Superior temporal gyrus (tissue), 1 donor: ENCODE measurements at regions not wholly inside any gene's neighbourhood (a gene's known extent, or its start where the extent isn't known, plus 50 kb on each side); places are given as distances from the start of the nearest gene placed in this dataset.

Experiments used
- DNase-seq: peaks from one replicate; pipeline ENCODE4 v3.0.0-alpha.2; 2016; ENCODE audit errors: extremely low spot score

DNA sequence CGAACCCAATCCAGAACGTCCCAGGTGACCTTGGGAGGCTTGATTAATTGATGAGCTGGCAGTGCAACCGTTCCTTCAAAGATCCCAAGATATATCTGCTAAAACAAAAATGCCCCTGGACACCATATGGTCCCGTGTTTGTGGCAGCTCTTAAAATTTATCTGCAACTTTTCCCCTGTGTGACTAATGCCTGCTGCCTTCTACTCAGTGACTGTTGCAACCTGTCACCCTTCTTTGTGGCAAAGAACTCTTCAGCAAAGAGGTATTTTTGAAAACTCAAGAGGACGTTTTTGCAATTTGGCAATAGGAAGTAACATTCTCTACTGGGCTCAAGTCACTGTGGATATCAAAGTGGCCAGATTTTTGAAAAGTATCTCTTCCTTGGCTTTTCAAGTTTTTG is 75.8 kb upstream of the SOD3 start:
- DNase-seq = no peak

- no peak for DNase-seq
Measured at GRCh38 chr4:24720436-24720835, 74.9 kb upstream of the SOD3 start.

DNA sequence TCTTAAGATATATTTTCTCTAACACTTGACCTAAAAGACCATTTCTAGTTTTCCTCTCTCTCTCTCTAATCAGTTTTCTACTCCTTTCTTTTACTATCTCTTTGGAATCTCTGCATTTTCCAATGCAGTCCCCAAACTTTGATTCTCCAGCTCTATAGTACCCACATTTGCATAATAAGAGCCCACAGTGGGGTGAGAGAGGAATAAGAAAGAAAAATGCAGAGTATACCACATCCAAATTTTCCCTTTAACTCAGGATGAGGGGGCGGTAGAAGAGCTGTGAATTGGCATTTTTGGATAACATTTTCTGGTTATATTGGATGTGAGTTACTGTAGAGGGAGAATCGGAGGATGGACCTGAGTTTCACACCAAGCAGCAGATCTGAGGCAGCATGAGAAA is 74.4 kb upstream of the SOD3 start:
- no peak for DNase-seq

DNA sequence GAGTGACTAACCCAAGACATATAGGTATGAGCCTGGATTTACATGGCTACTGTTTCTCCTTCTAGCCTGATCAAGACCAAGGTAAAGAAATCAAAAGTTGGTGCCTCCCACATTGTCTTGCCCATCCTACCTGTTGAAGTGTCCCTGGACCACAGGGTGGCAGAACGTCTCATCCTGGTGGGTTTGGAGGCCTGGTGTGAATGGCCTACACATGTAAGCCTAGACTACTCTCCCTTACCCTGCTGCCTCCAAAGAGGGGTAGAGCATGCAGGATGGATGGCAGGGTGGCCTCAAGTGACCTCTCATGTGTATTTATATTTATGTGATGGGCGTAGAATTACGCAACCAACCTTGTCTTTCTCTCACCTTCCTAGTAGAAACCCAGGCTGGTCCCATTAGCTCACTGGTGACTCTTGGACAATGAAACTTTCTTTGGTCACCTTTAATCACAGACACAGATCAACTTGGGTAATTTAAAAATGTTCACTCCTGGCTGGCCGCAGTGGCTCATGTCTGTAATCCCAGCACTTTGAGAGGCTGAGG is 73.3 kb upstream of the SOD3 start:
- no peak for DNase-seq

- no peak for DNase-seq
Measured at GRCh38 chr4:24727390-24728224, 67.8 kb upstream of the SOD3 start.

DNA sequence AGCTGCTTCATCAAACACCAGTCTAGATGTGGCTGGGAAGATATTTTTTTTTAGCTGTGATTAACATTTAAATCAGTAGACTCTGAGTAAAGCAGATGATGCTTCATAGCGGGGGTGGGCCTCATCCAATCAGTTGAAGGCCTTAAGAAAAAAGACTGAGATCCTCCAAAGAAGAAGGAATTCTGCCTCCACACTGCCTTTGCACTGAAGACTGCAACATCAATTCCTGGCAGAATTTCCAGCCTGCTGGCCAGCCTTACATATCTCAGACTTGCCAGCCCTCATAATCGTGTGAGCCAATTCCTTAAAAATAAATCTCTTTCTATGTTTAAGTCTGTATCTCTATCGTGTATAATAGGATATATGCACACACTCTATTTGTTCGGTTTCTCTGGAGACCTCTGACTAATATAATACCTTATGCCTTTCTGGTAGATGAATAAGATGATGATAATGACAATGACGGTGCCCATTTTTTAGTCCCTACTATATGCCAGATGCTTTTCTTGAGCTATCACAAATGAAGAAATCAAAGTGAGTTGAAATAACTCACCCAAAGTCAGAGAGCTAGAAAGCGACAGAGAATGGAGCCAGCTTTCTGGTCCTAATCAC is 66.1 kb upstream of the SOD3 start:
- peak; percentile 40 for DNase-seq

- peak; percentile 48 for DNase-seq
Measured at GRCh38 chr4:24730256-24731001, 64.9 kb upstream of the SOD3 start.

GRCh38 chr4:24731448-24731847 is 63.9 kb upstream of the SOD3 start:
- no peak for DNase-seq

- DNase-seq = no peak
Measured at GRCh38 chr4:24734511-24734910, 60.9 kb upstream of the SOD3 start.

GRCh38 chr4:24736066-24736465 is 59.3 kb upstream of the SOD3 start:
- DNase-seq = no peak

- DNase-seq = no peak
Measured at GRCh38 chr4:24741910-24742309, 53.5 kb upstream of the SOD3 start.

GRCh38 chr4:24742335-24742734 is 53.0 kb upstream of the SOD3 start:
- DNase-seq = no peak

GRCh38 chr4:24742773-24743172 is 52.6 kb upstream of the SOD3 start:
- no peak for DNase-seq

DNA sequence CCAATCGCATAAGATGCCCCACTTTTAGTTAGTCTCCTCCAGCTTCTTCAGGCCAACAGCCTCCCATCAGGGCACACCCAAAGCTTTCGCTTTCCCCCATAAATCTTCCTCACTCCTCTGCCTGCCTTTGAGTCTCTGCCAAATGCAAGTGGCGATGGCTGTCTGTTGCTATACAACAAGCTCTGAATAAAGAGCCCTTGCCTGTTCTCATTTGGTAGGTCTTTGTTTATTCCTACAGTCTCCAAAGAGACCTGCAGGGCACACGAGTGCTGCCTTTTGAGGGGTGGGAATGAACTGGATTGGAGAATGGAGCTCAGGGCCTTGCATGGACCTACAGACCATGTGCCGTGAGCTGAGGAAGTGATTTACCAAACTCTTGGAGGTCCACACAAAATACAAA is 52.2 kb upstream of the SOD3 start:
- DNase-seq = no peak

DNA sequence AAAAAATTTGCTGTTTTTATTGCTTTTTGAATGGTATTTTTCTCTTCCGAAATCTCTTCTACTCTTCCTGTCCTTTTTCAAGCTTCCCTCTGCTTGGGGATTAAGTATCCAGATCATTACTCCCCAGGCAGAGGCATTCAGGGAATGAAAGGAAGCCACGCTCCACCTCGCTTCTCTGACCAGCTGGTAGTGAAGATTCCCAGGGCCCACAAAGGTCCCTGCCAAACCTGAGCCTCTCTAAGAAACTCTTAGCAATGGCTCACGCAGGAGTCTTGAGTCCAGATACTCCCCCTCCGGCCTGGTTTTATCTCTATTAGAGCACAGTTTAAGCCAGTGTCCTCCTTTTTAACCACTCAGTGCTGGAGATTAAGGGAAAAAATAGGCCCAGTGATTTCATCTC is 51.4 kb upstream of the SOD3 start:
- DNase-seq = no peak

GRCh38 chr4:24745172-24745895 is 50.0 kb upstream of the SOD3 start:
- DNase-seq = no peak
